Aorta (tissue), 5 donors: ENCODE measurements at regions not wholly inside any gene's neighbourhood (a gene's known extent, or its start where the extent isn't known, plus 50 kb on each side); places are given as distances from the start of the nearest gene placed in this dataset.
A peak's percentile ranks its signal among the peaks of the same experiment; 100 is the strongest.

Experiments
- ATAC-seq: fragments of 200-7000 bp; cut with Tn5 transposase; one replicate; pipeline ENCODE4 v1.9.1; 2022; ENCODE audit warnings: moderate library complexity; ENCODE audit not compliant: low FRiP score
- DNase-seq, 2 donors: peaks; one replicate each; pipeline ENCODE4 v3.0.0-alpha.2; 2020
- H3K27ac ChIP-seq, 2 donors: one replicate each; pipeline ENCODE4 v1.5.1; 2013; ENCODE audit warnings: low read length in 2 of 2, mild to moderate bottlenecking in 2 of 2, moderate library complexity in 2 of 2, control low read depth in 1 of 2, inconsistent platforms in 1 of 2, low read depth in 1 of 2
- H3K27me3 ChIP-seq, 2 donors: one replicate each; pipeline ENCODE4 v1.6.1; 2013; ENCODE audit warnings: control low read depth in 1 of 2, low read length in 1 of 2, mild to moderate bottlenecking in 1 of 2, moderate library complexity in 1 of 2; ENCODE audit not compliant: insufficient read depth in 2 of 2, control insufficient read depth in 1 of 2
- H3K36me3 ChIP-seq, 2 donors: one replicate each; pipeline ENCODE4 v1.6.1; 2013; ENCODE audit warnings: control low read depth in 1 of 2, low read length in 1 of 2, mild to moderate bottlenecking in 1 of 2; ENCODE audit not compliant: insufficient read depth in 2 of 2, control insufficient read depth in 1 of 2
- H3K4me1 ChIP-seq, 2 donors: one replicate each; pipeline ENCODE4 v1.6.1; 2013; ENCODE audit warnings: low read length in 2 of 2, control low read depth in 1 of 2, mild to moderate bottlenecking in 1 of 2, moderate library complexity in 1 of 2; ENCODE audit not compliant: insufficient read depth in 2 of 2, control insufficient read depth in 1 of 2
- H3K4me3 ChIP-seq, 2 donors: one replicate each; pipeline ENCODE4 v1.5.1; 2013; ENCODE audit warnings: low read length in 2 of 2, control low read depth in 1 of 2, mild to moderate bottlenecking in 1 of 2
- H3K9me3 ChIP-seq: one replicate; pipeline ENCODE4 v1.6.1; 2013; ENCODE audit warnings: mild to moderate bottlenecking, low read length; ENCODE audit not compliant: control insufficient read depth
- WGBS, 2 donors: extraction: QIAGEN DNeasy Blood & Tissue Kit; methylation state at CpG; one replicate each; pipeline ENCODE4 v1.1.7; 2013; 5-methylcytosine and 5-hydroxymethylcytosine counted together
- intact Hi-C, 2 donors: fragments of 100-400 bp; cut with DNase I; formaldehyde crosslinking; loops; one replicate each; pipeline versions ENCODE4 v1.14.2 to v1.15.0; 2022
- donor health status: healthy with polysubstance abuse.
- donor health status: Bipolar disorder and iron deficiency.
- donor health status: DM: no; HTN: no; CAD: no.
- donor health status: DM: no; HTN: no; CAD: no.
- donor health status: DM: yes; HTN: yes; CAD: no.

DNA sequence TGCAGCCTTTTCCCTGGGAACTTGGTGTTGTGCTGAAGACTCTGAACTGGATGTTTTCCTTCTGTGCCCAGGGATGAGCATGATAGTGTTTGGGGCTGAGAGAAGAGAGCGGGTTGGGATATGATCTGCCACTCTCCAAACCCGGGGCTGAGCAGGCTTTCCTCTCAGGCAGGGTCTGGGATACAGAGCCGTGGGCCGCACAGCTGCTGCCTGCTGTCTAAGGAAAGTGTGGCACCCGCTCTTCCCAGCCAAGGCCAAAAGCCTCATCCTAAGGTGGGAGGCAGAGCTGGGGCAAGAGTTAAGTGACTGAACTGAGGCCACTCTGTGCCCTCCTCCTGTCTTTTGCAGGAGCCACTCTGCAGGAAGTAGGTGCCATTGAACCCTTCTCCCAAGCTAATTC lies 83.6 kb upstream of the PITX1 start:
- Histone ChIP-seq H3K36me3 (no peaks in the 10 kb centered on the region), H3K4me3 (no peak overlapping the region), H3K4me1 (no peaks in the 10 kb centered on the region), H3K27ac (no peak overlapping the region), H3K27me3 (no peaks in the 10 kb centered on the region), H3K9me3 (no peaks in the 10 kb centered on the region)
- WGBS, 2 donors = 87 to 97% methylated on average over 5 of the region's 5 CpGs
- intact Hi-C loops = no loop called here
- no peak for ATAC-seq
- DNase-seq = no peak

DNA sequence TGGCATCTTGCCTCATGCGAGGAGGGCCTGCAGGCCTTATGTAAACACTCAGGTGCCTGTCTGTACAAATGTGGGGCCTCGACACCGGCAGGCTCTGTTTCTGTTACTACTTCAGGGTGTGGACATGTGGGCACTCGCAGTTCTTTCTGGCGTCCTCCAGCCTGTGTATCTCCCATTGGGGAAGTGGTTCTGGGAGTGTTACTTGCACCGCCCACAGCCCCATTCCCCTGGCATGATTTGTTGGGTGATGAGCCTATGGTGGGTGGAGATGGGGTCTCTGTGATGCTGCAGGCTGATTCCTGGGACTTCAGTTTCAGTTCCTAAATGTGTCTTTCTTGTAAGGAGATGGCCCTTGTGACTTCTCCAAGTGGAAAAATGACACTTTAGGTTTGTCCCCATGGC lies 82.1 kb upstream of the PITX1 start:
- 83% methylated on average over 6 of the region's 6 CpGs for WGBS, 2 donors
- no peak for ATAC-seq

DNA sequence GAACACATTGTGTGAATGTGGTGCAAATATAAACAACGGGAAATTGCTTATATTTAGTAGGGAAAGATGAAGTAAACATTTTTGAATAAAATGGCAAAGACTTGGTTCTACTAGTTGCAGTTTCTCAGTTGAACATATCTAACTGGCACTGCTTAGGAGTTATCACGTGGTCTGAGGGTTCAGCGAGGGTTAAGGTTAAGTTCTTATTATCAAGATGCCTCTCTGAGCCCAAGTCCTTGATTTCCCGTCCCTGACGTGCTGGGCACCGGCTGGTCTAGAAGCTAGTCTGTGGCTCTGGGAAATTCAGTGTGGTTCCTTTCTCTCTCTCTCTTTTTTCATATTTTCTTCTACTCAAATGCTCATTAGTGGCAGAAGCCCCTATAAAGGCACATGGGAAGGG lies 81.6 kb upstream of the PITX1 start:
- Histone ChIP-seq H3K4me1 (no peaks in the 10 kb centered on the region), H3K36me3 (no peaks in the 10 kb centered on the region), H3K27me3 (no peaks in the 10 kb centered on the region), H3K9me3 (no peaks in the 10 kb centered on the region), H3K4me3 (no peak overlapping the region), H3K27ac (no peak overlapping the region)
- WGBS, 2 donors = 49 to 67% methylated on average over 6 of the region's 6 CpGs
- no peak for DNase-seq
- intact Hi-C loops = no loop called here
- ATAC-seq = no peak

More for the DNA sequence above, 82.1 kb upstream of the PITX1 start:
- no peak overlapping the region for H3K27ac ChIP-seq
- peak in 1 of 2 donors; percentile 73 for DNase-seq
- intact Hi-C loops = no loop called here
- no peaks in the 10 kb centered on the region for H3K27me3 ChIP-seq
- H3K9me3 ChIP-seq = no peaks in the 10 kb centered on the region
- H3K4me3 ChIP-seq = no peak overlapping the region
- no peaks in the 10 kb centered on the region for H3K4me1 ChIP-seq
- no peaks in the 10 kb centered on the region for H3K36me3 ChIP-seq

DNA sequence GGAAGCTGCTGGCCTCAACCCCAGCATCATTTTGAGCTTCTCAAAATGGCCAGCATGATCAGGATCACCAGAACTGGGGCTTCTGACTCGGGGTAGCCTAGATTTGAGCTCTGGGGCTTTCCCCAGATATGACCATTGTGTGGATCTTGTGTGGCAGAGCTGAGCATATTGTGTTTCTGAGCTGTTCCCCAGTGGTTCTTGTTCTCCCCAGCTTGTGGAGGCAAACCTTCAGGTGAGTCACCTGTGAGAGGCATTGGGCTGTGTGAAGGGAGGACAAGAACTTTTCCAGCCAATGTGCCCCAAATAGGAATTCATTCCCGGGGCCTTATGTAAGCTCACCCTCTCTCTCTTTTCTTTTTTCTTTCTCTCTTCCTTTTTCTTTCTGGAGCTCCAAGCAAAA lies 80.7 kb upstream of the PITX1 start:
- no peak for DNase-seq
- H3K27ac ChIP-seq = no peak overlapping the region
- no peaks in the 10 kb centered on the region for H3K36me3 ChIP-seq
- 86 to 89% methylated on average over 2 of the region's 2 CpGs for WGBS, 2 donors
- H3K4me3 ChIP-seq = no peak overlapping the region
- H3K9me3 ChIP-seq = no peaks in the 10 kb centered on the region
- no peaks in the 10 kb centered on the region for H3K4me1 ChIP-seq
- H3K27me3 ChIP-seq = no peaks in the 10 kb centered on the region
- intact Hi-C loops = no loop called here
- no peak for ATAC-seq

DNA sequence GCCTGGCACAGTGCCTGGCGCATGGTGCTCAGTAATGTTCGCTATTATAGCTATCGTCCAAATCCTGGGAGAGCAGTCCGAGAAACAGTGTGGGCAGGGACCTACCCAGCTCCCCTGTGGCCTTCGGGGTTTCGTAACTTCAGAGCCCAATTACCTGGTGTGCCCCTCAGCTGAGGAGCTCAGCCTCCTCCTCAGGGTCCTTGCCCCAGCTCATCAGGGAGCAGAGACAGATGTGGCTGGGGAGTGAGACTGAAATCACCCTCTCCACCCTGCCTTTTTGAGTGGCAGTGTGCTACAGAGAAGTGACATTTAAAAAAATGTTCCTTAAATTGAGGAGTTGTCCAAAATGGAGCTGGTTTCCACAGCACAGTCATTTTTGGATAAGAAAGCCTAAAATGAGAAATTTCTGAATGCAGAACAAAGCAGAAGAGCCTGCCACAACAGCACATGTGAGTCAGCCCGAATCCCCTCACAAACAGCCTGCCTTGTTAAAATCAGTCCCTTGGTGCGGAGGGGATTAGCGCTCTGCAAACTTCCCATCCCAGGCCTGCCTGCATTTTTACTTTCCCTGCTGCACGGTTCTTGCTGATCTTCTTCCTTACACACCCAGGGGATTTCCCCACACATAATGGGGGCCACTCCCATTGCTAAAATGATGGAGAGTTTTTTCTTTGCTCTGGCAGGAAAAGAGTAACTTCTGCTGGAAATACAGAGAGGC lies 78.1 kb upstream of the PITX1 start:
- intact Hi-C loops = no loop called here
- Histone ChIP-seq H3K27ac (no peak overlapping the region), H3K9me3 (no peaks in the 10 kb centered on the region), H3K36me3 (no peaks in the 10 kb centered on the region), H3K4me3 (no peak overlapping the region), H3K27me3 (no peaks in the 10 kb centered on the region), H3K4me1 (no peaks in the 10 kb centered on the region)
- peak; percentile 16 to 30 for DNase-seq
- ATAC-seq = no peak
- WGBS, 2 donors = 78% methylated on average over 10 of the region's 10 CpGs

DNA sequence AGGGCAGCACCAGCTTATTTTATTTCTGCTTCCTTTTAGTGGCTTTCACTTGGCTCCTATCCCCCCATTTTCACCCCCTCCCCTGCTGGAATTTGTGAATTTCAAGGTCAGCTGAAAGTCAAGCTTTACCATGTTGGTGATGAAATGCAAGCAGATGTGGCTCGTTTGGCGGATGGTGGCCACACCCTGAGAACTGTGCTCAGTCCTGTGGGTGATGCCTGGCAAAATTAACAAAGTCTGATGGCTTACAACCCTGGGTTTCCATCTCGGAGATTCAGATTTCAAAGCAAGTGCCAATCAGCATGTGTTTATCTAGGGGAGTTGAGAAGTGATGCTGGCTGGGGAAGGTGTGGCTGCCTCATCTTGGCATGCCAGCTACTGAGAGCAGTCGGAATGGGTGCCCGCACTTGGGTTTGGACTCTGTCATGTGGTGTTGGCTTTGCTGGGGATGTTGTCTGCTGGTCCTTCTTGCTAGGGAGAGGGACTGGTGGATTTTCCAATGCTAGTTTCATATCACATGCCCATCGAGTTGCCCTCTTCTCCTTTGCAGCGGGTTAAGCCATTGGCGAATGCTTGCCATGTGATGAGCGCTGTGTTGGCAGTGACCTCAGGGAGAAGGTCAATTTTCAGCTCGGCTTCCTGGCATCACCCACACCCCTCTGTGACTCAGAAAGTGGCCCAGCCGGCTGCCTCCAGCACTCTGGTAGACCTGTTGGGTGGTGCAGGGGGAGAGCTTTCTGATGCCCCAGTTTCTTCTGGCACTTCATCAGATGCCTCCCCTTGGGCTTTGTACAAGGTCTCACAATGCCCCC lies 77.0 kb upstream of the PITX1 start:
- no peak for ATAC-seq
- Histone ChIP-seq H3K27ac (no peak overlapping the region), H3K36me3 (no peaks in the 10 kb centered on the region), H3K27me3 (no peaks in the 10 kb centered on the region), H3K9me3 (no peaks in the 10 kb centered on the region), H3K4me3 (no peak overlapping the region), H3K4me1 (no peaks in the 10 kb centered on the region)
- DNase-seq = peak; percentile 55 to 61
- WGBS, 2 donors = 81 to 83% methylated on average over 11 of the region's 11 CpGs
- intact Hi-C loops = no loop called here

DNA sequence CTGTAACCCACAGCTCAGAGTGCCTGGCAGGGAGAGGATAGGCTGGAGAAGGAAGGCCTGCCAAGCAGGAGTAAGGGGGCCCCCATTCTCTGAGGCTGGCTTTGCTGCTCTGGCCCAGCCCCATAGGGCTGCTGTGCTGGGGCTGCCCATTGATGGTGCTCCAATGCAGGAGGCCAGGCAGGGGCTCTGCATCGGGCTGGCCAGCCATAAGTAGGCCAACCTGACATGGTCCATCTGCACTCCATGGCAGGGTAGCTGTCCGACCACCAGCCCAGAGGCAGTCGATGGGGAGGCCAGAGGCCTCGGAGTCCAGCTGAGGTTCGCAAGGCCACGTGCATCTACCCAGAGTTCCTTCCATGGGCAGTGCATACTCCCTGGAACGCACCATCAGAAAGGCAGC lies 75.0 kb upstream of the PITX1 start:
- H3K4me1 ChIP-seq = no peaks in the 10 kb centered on the region
- WGBS, 2 donors = 95 to 97% methylated on average over 7 of the region's 7 CpGs
- no peaks in the 10 kb centered on the region for H3K27me3 ChIP-seq
- intact Hi-C loops = no loop called here
- no peaks in the 10 kb centered on the region for H3K9me3 ChIP-seq
- H3K27ac ChIP-seq = no peak overlapping the region
- no peak overlapping the region for H3K4me3 ChIP-seq
- H3K36me3 ChIP-seq = no peaks in the 10 kb centered on the region
- no peak for ATAC-seq
- peak; percentile 23 to 62 for DNase-seq

DNA sequence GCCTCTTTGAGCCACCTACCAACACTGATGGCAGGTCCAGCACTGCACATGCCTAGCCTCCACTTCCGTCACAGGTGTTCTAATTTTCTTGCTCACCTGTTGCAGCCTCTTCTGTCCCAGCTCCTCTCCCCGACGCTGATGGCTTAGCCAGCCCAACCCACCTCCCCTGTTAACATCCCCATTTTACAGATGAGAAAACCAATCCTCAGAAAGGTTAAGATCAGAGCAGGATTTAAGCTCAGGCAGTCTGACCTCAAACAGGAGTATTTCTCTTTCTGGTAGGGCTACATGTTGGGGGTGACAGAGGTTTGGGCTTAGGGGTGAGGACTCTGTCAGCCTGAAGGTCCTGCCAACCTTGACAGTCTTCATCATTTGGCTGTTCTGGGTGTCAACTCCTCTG lies 74.5 kb upstream of the PITX1 start:
- Histone ChIP-seq H3K27ac (no peak overlapping the region), H3K27me3 (no peaks in the 10 kb centered on the region), H3K4me3 (no peak overlapping the region), H3K4me1 (no peaks in the 10 kb centered on the region), H3K36me3 (no peaks in the 10 kb centered on the region), H3K9me3 (no peaks in the 10 kb centered on the region)
- intact Hi-C loops = no loop called here
- no peak for DNase-seq
- WGBS, 2 donors = 97 to 99% methylated on average over 3 of the region's 3 CpGs
- no peak for ATAC-seq

DNA sequence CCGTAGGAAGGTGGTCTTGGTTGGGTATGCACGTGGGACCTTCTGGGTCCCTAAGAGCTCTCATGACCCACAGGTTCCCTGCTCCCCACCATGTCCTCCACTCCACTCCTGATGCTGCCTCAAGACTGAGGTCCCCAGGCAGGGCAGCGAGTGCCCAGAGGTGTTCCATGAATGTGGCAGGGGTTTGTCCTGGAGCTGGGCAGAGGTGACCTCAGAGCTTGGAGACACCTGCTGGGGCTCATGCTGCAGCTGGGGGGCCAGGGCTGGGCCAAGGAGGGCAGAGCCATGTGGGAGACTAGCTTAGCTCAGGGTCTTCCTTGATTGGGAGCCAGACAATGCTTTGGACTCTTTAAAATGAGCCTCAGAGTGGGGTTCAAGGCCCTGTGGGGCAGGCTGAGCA lies 74.0 kb upstream of the PITX1 start:
- WGBS, 2 donors = 91 to 100% methylated on average over 3 of the region's 3 CpGs
- Histone ChIP-seq H3K9me3 (no peaks in the 10 kb centered on the region), H3K27ac (no peak overlapping the region), H3K4me1 (no peaks in the 10 kb centered on the region), H3K27me3 (no peaks in the 10 kb centered on the region), H3K4me3 (no peak overlapping the region), H3K36me3 (no peaks in the 10 kb centered on the region)
- intact Hi-C loops = no loop called here
- peak; percentile 21 to 47 for DNase-seq
- no peak for ATAC-seq
